Stomach smooth muscle (tissue), 2 donors: ENCODE measurements at regions not wholly inside any gene's neighbourhood (a gene's known extent, or its start where the extent isn't known, plus 50 kb on each side); places are given as distances from the start of the nearest gene placed in this dataset.
A peak's percentile ranks its signal among the peaks of the same experiment; 100 is the strongest.
"Not testable (repeated sequence)": the region's sequence is repeated elsewhere in the genome, so short reads cannot be mapped to it uniquely, and the experiment has no call there.

Experiments
- H3K27ac ChIP-seq: one replicate; pipeline ENCODE4 v1.7.0; 2013; ENCODE audit warnings: mild to moderate bottlenecking, low read length, inconsistent platforms
- H3K27me3 ChIP-seq, 2 donors: one replicate each; pipeline ENCODE4 v1.7.0; 2013; ENCODE audit warnings: low read length in 2 of 2; ENCODE audit not compliant: insufficient read depth in 2 of 2, control insufficient read depth in 1 of 2
- H3K36me3 ChIP-seq, 2 donors: one replicate each; pipeline ENCODE4 v1.7.0; 2013; ENCODE audit warnings: low read length in 2 of 2; ENCODE audit not compliant: control insufficient read depth in 2 of 2, insufficient read depth in 2 of 2
- H3K4me1 ChIP-seq: one replicate; pipeline ENCODE4 v1.7.0; 2013; ENCODE audit warnings: low read length; ENCODE audit not compliant: control insufficient read depth, insufficient read depth
- H3K4me3 ChIP-seq, 2 donors: one replicate each; pipeline ENCODE4 v1.7.0; 2013; ENCODE audit warnings: low read length in 2 of 2
- H3K9ac ChIP-seq, 2 donors: one replicate each; pipeline ENCODE4 v1.7.0; 2013; ENCODE audit warnings: low read length in 2 of 2, mild to moderate bottlenecking in 1 of 2
- H3K9me3 ChIP-seq, 2 donors: one replicate each; pipeline ENCODE4 v1.7.0; 2013; ENCODE audit warnings: low read length in 2 of 2; ENCODE audit not compliant: control insufficient read depth in 2 of 2
- donor health status: healthy.
- donor health status: Pancreatic carcinoma.

DNA sequence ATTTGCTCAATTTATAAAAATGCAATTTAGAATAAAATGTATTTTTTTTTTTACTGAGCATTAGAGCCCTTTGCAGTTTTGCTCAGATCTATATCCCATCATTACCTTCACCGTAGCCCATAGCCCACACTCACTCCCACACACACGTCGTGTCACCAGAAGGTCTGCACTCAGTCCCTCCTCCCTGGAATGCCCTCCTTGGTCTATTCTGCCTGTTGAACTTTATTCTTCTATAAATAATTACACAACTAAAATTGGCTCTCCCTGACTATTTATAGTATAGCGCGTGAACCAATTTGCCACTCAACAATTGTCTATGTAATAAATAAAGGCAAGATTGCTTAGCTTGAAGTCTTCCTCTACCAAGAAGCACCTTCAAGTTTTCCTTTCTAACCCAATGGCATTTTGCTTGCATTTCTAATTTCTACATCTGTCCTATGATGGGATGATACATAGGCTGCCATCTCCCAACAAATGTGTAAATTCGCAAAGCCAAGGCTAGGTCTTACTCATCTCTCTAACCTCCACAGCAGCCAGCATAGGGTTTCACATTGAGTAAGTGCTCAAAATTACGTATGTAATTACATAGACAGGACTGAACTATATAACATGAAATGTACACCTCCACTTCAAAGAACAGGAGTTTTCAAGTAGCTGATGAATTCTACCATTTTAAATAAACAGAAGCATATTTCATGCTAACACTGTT lies 172.0 kb upstream of the HES1 start:
- H3K9ac ChIP-seq: no peak overlapping the region
- no peak overlapping the region for H3K27ac ChIP-seq
- no peaks in the 10 kb centered on the region for H3K4me1 ChIP-seq
- H3K27me3 ChIP-seq: peaks cover 2 to 10% of the 10 kb centered on the region in 2 donors
- H3K4me3 ChIP-seq: no peak overlapping the region
- no peaks in the 10 kb centered on the region for H3K9me3 ChIP-seq
- H3K36me3 ChIP-seq: no peaks in the 10 kb centered on the region

DNA sequence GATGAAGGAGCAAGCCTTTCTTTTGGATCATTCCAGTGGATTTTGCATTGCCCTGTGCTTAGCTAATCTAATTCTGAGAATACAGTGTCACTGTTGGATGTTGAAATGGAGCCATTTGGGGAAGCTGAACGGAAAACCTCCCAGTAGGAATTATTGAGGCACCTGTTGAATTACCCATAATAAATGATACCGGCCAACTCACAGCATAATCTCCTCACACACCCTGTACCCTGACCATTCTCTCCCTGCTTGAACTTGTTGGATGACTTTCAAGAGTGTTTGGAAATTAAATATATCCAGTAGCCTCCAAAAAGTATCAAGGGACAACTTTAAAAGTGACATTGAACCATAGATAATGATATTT lies 171.4 kb upstream of the HES1 start:
- H3K4me1 ChIP-seq: no peaks in the 10 kb centered on the region
- no peak overlapping the region for H3K4me3 ChIP-seq
- no peak overlapping the region for H3K27ac ChIP-seq
- H3K27me3 ChIP-seq: peaks cover 2 to 7% of the 10 kb centered on the region in 2 donors
- no peaks in the 10 kb centered on the region for H3K36me3 ChIP-seq
- no peaks in the 10 kb centered on the region for H3K9me3 ChIP-seq
- H3K9ac ChIP-seq: no peak overlapping the region

DNA sequence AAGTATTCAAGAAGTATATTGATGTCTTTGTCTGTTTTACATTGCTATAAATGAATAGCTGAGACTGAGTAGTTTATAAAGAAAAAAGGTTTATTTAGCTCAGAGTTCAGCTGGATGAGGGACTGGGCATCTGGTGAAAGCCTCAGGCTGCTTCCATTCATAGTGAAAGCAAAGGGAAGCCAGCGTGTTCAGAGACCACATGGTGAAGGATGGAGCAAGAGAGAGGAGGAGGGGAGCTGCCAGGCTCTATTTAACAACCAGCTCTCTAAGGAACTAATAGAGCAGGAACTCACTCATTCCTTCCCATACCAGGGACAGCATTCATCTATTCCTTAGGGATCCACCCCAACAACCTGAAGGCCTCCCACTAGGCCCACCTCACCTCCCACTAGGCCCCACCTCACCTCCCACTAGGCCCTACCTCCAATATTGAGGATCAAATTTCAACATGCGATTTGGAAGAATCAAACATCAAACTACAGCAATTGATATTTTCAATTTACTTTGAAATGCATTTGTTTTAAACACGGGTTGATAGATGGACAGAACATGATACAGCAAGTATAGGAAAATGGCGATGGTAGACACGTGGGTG lies 167.5 kb upstream of the HES1 start:
- Histone ChIP-seq H3K9me3 (no peaks in the 10 kb centered on the region), H3K27me3 (peaks cover 2% of the 10 kb centered on the region in 2 donors), H3K27ac (no peak overlapping the region), H3K36me3 (no peaks in the 10 kb centered on the region), H3K9ac (no peak overlapping the region), H3K4me1 (no peaks in the 10 kb centered on the region), H3K4me3 (no peak overlapping the region)

- H3K27ac ChIP-seq, H3K9ac ChIP-seq, H3K9me3 ChIP-seq, H3K4me3 ChIP-seq, H3K27me3 ChIP-seq, H3K4me1 ChIP-seq, H3K36me3 ChIP-seq: not testable (repeated sequence)
Measured at GRCh38 chr3:193970131-193970772, 165.7 kb upstream of the HES1 start.

DNA sequence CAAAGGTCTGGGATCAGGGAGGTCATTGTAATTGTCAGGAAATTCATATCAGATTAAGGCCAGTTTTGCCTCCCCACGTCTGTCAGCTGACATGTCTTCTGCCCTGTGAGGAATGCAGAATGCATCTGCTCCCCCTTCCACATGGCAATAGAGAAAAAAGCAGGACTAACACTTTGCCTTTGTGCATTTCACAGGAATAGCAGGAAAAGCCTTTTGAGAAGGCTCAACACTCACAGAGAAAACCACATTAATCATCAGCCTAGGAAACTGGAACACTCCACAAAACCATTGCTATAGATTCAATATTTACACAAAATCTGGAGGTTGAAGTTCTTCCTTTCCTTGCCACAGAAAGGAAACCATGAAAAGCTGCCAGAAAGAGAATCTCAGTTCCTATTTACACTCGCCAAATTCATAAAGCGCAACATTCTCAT lies 165.2 kb upstream of the HES1 start:
- H3K9me3 ChIP-seq: no peaks in the 10 kb centered on the region
- H3K27ac ChIP-seq: no peak overlapping the region

GRCh38 chr3:193971261-193971751 lies 164.6 kb upstream of the HES1 start:
- no peak overlapping the region for H3K9ac ChIP-seq
- no peak overlapping the region for H3K27ac ChIP-seq
- H3K4me3 ChIP-seq: no peak overlapping the region
- H3K9me3 ChIP-seq: no peaks in the 10 kb centered on the region
- H3K4me1 ChIP-seq: peaks cover 9% of the 10 kb centered on the region
- H3K36me3 ChIP-seq: no peaks in the 10 kb centered on the region
- H3K27me3 ChIP-seq: peaks cover 0 to 2% of the 10 kb centered on the region in 2 donors

More for the DNA sequence above, 165.2 kb upstream of the HES1 start:
- no peak overlapping the region for H3K4me3 ChIP-seq
- H3K4me1 ChIP-seq: peaks cover 9% of the 10 kb centered on the region
- no peaks in the 10 kb centered on the region for H3K36me3 ChIP-seq
- H3K9ac ChIP-seq: no peak overlapping the region
- peaks cover 0 to 2% of the 10 kb centered on the region in 2 donors for H3K27me3 ChIP-seq

DNA sequence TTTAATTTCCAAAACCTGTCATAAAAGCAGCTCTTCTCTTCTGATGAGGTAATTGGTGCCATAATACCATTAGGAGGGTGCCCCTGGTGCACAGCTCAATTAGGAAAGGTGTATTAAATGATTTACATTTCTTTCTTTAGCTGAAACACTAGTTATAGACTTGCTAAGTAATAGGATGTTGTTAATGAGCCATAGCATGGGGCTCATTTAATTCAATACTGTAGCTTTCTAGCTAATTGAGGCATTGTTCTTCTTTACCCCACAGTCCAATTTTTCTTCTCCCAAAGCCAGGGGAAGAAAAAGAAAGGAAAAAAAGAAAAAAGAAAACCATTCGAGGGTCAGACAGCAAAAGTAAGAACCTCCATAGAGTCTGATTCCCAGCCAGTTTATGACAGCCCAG lies 164.0 kb upstream of the HES1 start:
- H3K27me3 ChIP-seq: peaks cover 0 to 2% of the 10 kb centered on the region in 2 donors
- H3K4me3 ChIP-seq: no peak overlapping the region
- no peaks in the 10 kb centered on the region for H3K36me3 ChIP-seq
- H3K27ac ChIP-seq: no peak overlapping the region
- peaks cover 9% of the 10 kb centered on the region for H3K4me1 ChIP-seq
- H3K9ac ChIP-seq: no peak overlapping the region
- H3K9me3 ChIP-seq: no peaks in the 10 kb centered on the region

DNA sequence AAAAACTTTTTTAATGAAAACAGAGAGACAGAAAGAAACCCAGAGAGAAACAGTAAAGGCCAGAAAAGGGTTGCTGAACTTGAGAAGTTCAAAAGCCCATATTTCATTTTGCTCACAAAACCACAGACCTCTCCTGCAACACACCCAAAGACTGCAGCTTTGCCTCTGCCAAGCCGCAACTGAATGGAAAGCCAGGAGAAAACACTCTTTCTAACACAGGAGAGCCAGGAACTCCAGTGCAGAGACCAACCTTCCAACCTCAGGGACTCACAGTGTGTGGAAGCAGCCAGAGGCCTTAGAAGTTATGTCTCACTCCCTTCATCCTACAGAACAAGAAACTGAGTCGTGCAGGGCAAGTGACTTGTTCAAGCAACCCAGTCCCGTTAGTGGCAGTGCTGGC lies 163.1 kb upstream of the HES1 start:
- no peaks in the 10 kb centered on the region for H3K36me3 ChIP-seq
- no peak overlapping the region for H3K4me3 ChIP-seq
- no peaks in the 10 kb centered on the region for H3K9me3 ChIP-seq
- no peak overlapping the region for H3K27ac ChIP-seq
- H3K4me1 ChIP-seq: peaks cover 9% of the 10 kb centered on the region
- H3K9ac ChIP-seq: no peak overlapping the region
- H3K27me3 ChIP-seq: peaks cover 0 to 2% of the 10 kb centered on the region in 2 donors

DNA sequence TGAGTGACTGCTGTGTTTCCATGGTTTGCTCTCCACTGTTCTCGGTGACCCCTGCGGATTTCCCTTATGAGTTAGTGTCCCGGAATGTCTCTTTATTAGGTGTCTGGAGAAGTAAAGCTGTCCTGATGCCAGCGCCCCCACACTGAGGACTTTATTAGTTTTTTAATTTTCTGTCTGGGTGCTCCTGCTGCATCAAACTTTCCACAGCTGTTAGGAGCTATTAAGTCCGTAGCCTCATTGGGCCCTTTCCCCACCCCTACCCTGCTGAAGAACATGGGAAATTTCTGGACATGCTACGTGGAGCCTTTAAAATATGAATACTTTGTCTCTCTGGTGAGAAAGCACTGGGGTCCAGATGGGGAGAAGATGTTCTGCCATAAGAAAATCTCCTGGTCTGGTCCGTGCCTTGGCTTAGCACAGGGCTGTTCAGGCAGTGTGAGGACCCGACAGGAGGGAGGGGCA lies 161.7 kb upstream of the HES1 start:
- peak overlapping the region in 1 of 2 donors; percentile 3 for H3K4me3 ChIP-seq
- no peaks in the 10 kb centered on the region for H3K9me3 ChIP-seq
- no peak overlapping the region for H3K9ac ChIP-seq
- peaks cover 0 to 6% of the 10 kb centered on the region in 2 donors for H3K27me3 ChIP-seq
- no peaks in the 10 kb centered on the region for H3K36me3 ChIP-seq
- peaks cover 9% of the 10 kb centered on the region for H3K4me1 ChIP-seq
- no peak overlapping the region for H3K27ac ChIP-seq

GRCh38 chr3:193974671-193975535 lies 161.0 kb upstream of the HES1 start:
- H3K9me3 ChIP-seq: no peaks in the 10 kb centered on the region
- peak overlapping the region in 1 of 2 donors; percentile 3 for H3K4me3 ChIP-seq
- H3K36me3 ChIP-seq: no peaks in the 10 kb centered on the region
- H3K9ac ChIP-seq: no peak overlapping the region
- H3K4me1 ChIP-seq: peaks cover 9% of the 10 kb centered on the region
- peaks cover 0 to 6% of the 10 kb centered on the region in 2 donors for H3K27me3 ChIP-seq
- H3K27ac ChIP-seq: no peak overlapping the region
